ENCODE measurements at regions not wholly inside any gene's neighbourhood (a gene's known extent, or its start where the extent isn't known, plus 50 kb on each side); places are given as distances from the start of the nearest gene placed in this dataset.

DNA sequence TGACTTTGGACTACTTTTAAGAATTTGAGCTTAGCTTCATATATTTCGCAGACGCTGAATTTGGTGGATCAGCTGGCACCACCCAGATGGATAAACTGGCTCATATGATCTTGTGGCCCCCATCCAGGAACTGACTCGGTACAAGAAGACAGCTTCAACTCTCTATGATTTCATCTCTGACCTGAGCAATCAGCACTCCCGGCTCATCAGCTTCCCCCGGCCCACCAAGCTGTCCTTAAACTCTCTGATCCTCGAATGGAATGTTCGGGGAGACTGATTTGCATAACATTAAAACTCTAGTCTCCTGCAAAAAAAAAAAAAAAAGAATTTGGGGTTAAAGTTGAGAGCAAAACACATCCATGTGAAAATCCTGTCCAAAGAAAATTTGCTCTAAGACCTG is 71.4 kb upstream of the IRS2 start:
- no peaks in the 10 kb centered on the region for H3K4me1 ChIP-seq (ENCODE audit: insufficient read depth, low read length, poor library complexity, severe bottlenecking)
- H3K9me2 ChIP-seq (ENCODE audit: insufficient read depth, low read length): no peaks in the 10 kb centered on the region
- no peak overlapping the region for H3K4me3 ChIP-seq (ENCODE audit: low read depth, low read length, poor library complexity, severe bottlenecking)
- ChIA-PET CTCF (ENCODE audit: unreplicated experiment) (no interaction called here), POLR2A (no interaction called here)
- no peaks in the 10 kb centered on the region for H3K9me3 ChIP-seq (ENCODE audit: low read length)
- no peaks in the 10 kb centered on the region for H4K20me1 ChIP-seq (ENCODE audit: insufficient read depth, low read length)
- no peak for DNase-seq (ENCODE audit: low spot score)
- no peaks in the 10 kb centered on the region for H3K79me2 ChIP-seq (ENCODE audit: insufficient read depth, low read depth, low read length)
- no peak overlapping the region for H3K27ac ChIP-seq (ENCODE audit: low read depth, low read length, poor library complexity, severe bottlenecking)
- no peaks in the 10 kb centered on the region for H3K36me3 ChIP-seq (ENCODE audit: insufficient read depth, low read length)
- intact Hi-C loops (cut with micrococcal nuclease; ENCODE audit: unreplicated experiment): no loop called here
- no TSS peak for BruUV-seq (replicated peaks)
- TF ChIP-seq CTCF (conservative IDR thresholded peaks at IDR 0.05; ENCODE audit: low read length) (no peak), EZH2phosphoT487 (IDR thresholded peaks at IDR 0.05; ENCODE audit: borderline replicate concordance, low read depth, low read length) (no peak)
- no peak overlapping the region for H2AFZ ChIP-seq (ENCODE audit: low read length)
- no peak overlapping the region for H3K4me2 ChIP-seq (ENCODE audit: low read length)

GRCh38 chr13:109857325-109857724 is 70.9 kb upstream of the IRS2 start:
- CTCF ChIA-PET (ENCODE audit: unreplicated experiment): no interaction called here

GRCh38 chr13:109856350-109856749 is 70.0 kb upstream of the IRS2 start:
- BruUV-seq (replicated peaks): no TSS peak
- Histone ChIP-seq H3K36me3 (ENCODE audit: insufficient read depth, low read length) (no peaks in the 10 kb centered on the region), H3K27ac (ENCODE audit: low read depth, low read length, poor library complexity, severe bottlenecking) (no peak overlapping the region), H2AFZ (ENCODE audit: low read length) (no peak overlapping the region), H4K20me1 (ENCODE audit: insufficient read depth, low read length) (no peaks in the 10 kb centered on the region), H3K9me2 (ENCODE audit: insufficient read depth, low read length) (no peaks in the 10 kb centered on the region), H3K4me3 (ENCODE audit: low read depth, low read length, poor library complexity, severe bottlenecking) (no peak overlapping the region), H3K4me2 (ENCODE audit: low read length) (no peak overlapping the region), H3K79me2 (ENCODE audit: insufficient read depth, low read depth, low read length) (no peaks in the 10 kb centered on the region), H3K4me1 (ENCODE audit: insufficient read depth, low read length, poor library complexity, severe bottlenecking) (no peaks in the 10 kb centered on the region), H3K9me3 (ENCODE audit: low read length) (no peaks in the 10 kb centered on the region)
- DNase-seq (ENCODE audit: low spot score): no peak
- ChIA-PET CTCF (ENCODE audit: unreplicated experiment) (no interaction called here), POLR2A (no interaction called here)
- intact Hi-C loops (cut with micrococcal nuclease; ENCODE audit: unreplicated experiment): no loop called here
- TF ChIP-seq EZH2phosphoT487 (IDR thresholded peaks at IDR 0.05; ENCODE audit: borderline replicate concordance, low read depth, low read length) (no peak), CTCF (conservative IDR thresholded peaks at IDR 0.05; ENCODE audit: low read length) (no peak)

More at GRCh38 chr13:109857325-109857724, 70.9 kb upstream of the IRS2 start:
- no peaks in the 10 kb centered on the region for H3K9me3 ChIP-seq (ENCODE audit: low read length)
- no peak overlapping the region for H3K27ac ChIP-seq (ENCODE audit: low read depth, low read length, poor library complexity, severe bottlenecking)
- no peaks in the 10 kb centered on the region for H3K79me2 ChIP-seq (ENCODE audit: insufficient read depth, low read depth, low read length)
- H2AFZ ChIP-seq (ENCODE audit: low read length): no peak overlapping the region
- H3K4me1 ChIP-seq (ENCODE audit: insufficient read depth, low read length, poor library complexity, severe bottlenecking): no peaks in the 10 kb centered on the region
- no peak overlapping the region for H3K4me2 ChIP-seq (ENCODE audit: low read length)
- no peaks in the 10 kb centered on the region for H4K20me1 ChIP-seq (ENCODE audit: insufficient read depth, low read length)
- H3K4me3 ChIP-seq (ENCODE audit: low read depth, low read length, poor library complexity, severe bottlenecking): no peak overlapping the region
- BruUV-seq (replicated peaks): no TSS peak
- no peaks in the 10 kb centered on the region for H3K9me2 ChIP-seq (ENCODE audit: insufficient read depth, low read length)
- POLR2A ChIA-PET: no interaction called here
- intact Hi-C loops (cut with micrococcal nuclease; ENCODE audit: unreplicated experiment): no loop called here
- DNase-seq (ENCODE audit: low spot score): no peak
- no peak for TF ChIP-seq EZH2phosphoT487 (IDR thresholded peaks at IDR 0.05; ENCODE audit: borderline replicate concordance, low read depth, low read length)
- no peak for TF ChIP-seq CTCF (conservative IDR thresholded peaks at IDR 0.05; ENCODE audit: low read length)
- H3K36me3 ChIP-seq (ENCODE audit: insufficient read depth, low read length): no peaks in the 10 kb centered on the region
